Muscle of back (tissue), 3 donors: ENCODE measurements at regions not wholly inside any gene's neighbourhood (a gene's known extent, or its start where the extent isn't known, plus 50 kb on each side); places are given as distances from the start of the nearest gene placed in this dataset.

ENCODE experiments used
- DNase-seq, 3 donors: peaks; one replicate each; pipeline versions ENCODE4 v3.0.0 to v3.0.0-alpha.2; 2013

DNA sequence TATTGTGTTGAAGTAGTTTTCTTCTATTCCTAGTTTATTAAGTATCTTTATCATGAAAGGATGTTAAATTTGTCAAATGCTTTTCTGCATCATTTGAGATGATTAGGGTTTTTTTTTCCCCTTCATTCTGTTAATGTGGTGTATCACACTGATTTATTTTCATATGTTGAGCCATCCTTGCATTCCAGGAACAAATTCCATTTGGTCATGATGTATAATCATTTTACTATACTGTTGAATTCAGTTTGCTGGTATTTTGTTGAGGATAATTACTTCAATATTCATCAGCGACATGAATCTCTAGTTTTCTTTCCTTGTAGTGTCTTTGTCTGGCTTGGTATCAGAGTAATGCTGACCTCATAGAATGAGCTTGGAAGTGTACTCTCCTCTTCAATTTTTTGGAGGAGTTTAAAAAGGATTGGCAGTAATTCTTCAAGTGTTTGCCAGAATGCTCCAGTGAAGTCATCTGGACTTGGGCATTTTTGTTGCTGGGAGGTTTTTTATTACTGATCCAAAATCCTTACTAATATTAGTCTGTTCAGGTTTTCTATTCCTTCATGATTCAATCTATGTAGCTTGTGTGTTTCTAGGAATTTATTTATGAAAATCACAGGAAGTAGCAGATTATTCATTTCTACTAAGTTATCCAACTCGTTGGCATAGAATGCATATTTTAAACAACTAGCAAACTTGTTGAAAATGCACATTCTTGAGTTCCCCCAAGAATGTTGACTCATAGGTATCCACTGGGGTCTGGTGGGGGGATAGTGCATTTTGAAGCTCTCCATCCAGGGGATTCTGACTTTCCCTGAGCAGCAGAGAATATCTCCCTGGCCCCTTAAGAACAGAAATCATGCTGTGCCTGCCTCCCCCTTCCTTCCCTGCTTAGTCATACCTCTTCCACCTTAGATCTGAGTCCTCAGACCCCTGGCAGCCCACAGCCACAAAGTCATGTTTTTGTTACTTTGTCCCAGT is 187.1 kb downstream of the BMP7 start:
- DNase-seq: peak in 1 of 3 donors; percentile 81

DNA sequence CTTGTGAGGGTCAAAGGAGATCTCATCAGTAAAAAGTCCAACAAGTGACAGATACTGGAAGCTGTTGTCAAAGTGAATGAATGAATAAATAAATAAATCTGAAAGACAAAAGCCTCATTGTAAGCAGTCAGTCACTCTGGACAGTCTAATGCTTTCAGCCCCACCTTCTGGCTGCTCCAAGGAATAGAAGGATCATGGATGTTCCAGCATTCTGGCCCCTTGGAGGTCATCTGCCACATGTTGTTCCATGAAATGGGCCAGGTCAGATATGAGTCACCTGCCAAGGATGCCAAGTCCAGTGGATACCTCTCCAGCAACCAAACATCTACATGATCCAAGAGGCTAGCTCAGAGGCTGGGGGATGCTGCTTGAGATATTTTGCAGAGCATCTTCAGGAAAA is 185.6 kb downstream of the BMP7 start:
- DNase-seq: no peak

DNA sequence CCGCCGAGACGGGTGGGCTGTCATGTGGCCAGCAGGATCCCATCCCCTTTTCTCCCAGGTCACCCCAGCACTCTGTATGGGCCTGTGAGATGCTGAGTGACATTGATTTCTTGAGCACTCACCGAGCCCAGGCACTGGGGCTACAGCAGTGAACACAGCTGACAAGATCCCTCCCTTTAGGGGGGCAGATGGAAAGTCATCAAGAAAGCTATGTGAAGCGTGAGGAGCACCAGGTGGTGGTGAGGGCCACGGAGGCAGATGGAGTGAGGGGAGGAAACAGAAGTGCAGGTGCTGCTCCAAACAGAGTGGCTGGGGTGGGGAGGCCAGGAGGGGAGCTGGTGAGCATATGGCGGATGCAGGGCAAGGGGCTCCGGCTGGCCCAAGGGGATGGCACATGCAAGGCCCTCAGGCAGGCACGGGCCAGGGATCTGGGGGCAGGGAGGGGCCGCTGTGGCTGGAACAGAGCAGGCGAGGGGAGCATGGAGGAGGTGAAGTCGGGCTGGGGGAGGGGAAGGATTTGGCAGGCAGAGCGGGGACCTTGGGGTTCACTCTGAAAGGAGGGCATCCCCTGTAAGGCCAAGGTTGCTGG is 184.0 kb downstream of the BMP7 start:
- no peak for DNase-seq

DNA sequence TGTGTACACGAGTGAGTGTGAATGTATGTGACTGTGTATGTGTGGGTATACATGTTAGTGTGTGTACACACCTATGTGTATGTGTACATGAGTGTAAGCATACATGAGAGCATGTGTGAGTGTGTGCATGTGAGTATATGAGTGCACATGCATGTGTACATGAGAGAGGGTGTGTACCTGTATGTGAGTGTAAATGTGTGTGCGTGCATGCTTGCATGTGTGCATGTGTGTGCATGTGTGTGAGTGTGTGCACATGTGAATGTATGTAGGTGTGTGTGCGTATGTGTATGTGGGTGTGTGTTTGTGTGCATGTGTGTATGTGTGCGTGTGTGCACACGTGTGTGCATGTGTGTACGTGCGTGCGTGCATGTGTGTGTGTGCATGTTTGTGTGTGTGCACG is 183.4 kb downstream of the BMP7 start:
- DNase-seq: no peak

GRCh38 chr20:57086066-57086465 is 180.4 kb downstream of the BMP7 start:
- DNase-seq: no peak

GRCh38 chr20:57087102-57087501 is 179.3 kb downstream of the BMP7 start:
- DNase-seq: no peak

- DNase-seq: no peak
Observed at GRCh38 chr20:57087705-57088104, 178.7 kb downstream of the BMP7 start.

DNA sequence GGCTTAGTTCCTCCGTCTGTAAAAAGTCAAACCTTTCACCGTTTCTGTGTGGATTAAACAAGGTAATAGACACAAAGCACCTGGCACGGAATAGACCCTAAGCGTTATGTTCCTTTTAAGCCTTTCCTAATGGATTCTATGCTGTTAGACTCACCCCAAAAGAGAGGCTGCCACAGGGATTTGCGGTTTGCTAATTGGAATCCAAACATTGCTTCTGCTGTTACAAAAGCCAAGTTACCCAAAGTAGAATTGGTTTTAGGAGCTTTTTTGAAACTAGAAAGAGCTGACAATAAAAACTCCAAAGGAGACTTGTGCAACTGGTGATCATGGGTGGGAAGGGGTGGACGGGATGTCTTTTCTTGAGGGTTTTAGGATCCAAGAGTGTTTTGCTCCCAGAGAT is 178.0 kb downstream of the BMP7 start:
- DNase-seq: no peak

- peak in 2 of 3 donors; percentile 49 to 71 for DNase-seq
Observed at GRCh38 chr20:57089699-57090144, 176.7 kb downstream of the BMP7 start.

- DNase-seq: no peak
Observed at GRCh38 chr20:57090590-57091560, 175.6 kb downstream of the BMP7 start.

DNA sequence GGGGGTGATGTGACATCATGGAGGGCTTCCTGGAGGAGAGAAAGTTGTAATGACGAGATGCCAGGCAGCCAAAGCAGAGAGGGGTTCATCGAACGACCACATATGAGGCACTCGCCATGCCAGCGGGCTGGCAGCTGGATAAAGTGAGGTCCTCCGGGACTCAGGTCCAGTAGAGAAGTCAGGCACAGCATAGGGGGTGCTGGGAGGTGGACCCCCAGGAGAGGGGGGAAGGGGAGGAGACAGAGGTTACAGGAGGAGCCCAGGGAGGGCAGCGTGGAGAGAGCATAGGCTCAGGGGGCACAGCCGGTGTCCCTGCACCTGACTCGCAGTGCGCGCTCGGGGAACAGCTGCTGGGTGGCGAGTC is 174.7 kb downstream of the BMP7 start:
- no peak for DNase-seq

DNA sequence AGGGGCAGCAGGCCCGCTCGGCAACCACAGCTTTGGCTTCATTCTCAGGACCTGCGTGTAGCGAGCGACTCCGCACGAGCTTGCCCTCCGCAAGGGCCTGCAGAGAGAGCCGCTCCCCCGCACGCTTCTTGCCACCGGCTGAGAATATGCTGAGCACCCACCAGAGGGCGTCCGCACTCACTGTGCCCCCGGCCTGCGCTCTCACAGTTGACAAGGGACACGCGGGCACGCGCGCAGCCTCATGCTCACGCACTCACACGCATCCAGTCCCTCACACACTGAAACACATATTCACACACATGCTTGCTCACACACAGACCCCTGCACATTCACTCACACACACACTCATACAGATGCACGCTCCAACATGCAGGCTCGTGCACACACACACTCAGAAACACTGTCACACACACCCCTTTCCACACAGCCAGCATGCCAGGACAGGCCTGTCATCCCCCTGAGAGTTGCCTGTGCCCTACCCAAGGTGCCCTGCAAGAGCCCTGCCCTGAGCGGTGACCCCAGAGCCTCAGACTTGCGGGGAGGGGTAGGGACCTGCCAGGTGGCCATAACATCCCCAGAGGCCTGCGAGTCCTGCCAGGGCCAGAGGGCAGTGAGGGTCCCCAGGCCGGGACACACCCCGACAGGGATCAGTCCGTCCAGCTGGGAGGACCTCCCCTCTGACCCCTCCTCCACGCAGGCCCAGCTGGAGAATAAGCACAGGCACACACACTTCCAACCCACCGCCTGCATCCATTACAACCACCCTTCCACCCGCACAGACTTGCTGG is 174.1 kb downstream of the BMP7 start:
- DNase-seq: peak in 2 of 3 donors; percentile 30 to 69

GRCh38 chr20:57092900-57093530 is 173.4 kb downstream of the BMP7 start:
- no peak for DNase-seq

DNA sequence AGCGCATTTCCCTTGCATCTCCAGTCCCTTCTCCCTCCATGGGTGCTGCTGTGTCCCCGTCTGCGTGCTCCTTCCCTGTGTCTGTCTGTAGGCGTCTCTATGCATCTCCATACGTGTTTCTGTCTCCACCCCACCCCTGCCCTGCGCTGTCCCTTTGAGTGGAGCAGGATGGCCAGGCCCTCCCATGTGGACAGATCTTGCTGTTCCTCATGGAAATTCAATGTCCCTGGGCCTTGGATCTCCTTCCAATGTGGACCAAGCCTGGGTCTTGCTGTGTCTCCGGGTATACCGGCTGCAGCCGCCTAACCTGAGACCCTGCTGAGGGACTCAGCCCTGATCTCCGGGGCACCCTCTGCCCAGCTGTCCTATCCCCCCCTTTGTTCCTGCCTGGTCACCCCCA is 172.7 kb downstream of the BMP7 start:
- no peak for DNase-seq

GRCh38 chr20:57094252-57094891 is 172.1 kb downstream of the BMP7 start:
- no peak for DNase-seq

- DNase-seq: no peak
Observed at GRCh38 chr20:57094991-57095390, 171.4 kb downstream of the BMP7 start.

DNA sequence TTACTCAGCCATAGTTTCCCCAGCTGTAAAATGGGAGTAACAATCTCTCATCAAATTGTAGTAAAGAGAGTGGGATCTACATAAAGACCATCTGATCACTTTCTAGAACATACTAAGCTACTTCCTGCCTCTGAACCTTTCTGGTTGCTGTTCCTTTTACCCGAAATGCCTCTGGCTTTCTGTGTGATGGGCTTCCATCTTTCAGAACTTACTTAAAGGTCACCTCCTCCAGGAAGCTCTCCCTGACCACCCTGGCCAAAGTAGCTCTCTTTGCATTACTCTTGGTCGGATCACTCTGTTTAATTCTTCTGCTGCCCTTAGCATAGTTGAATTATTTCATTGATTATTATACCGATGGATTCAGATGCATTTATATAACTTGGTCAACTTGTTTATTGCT is 171.0 kb downstream of the BMP7 start:
- no peak for DNase-seq

GRCh38 chr20:57097245-57097915 is 169.1 kb downstream of the BMP7 start:
- no peak for DNase-seq

DNA sequence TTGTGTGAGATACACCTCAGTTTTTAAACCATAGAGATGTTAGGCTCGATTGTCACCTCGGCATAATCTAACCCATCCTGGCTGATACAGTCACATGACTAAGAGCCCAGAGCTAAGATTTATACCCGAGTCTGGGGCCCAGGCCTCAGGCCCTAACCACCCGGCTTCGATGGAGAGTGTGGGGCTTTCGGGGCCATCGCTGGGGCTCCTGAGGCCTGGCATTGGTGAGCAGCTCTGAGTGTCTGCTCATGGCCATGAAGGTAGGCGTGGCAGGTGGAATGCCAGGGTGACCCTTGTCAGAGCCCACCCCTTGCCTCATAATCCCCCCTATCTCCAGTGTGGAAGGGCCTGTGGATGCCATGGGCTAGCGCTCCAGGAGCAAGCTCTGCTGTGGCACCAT is 164.3 kb downstream of the BMP7 start:
- no peak for DNase-seq

- DNase-seq: no peak
Observed at GRCh38 chr20:57102566-57102965, 163.9 kb downstream of the BMP7 start.
